CD4-positive, alpha-beta T cell treated with Interleukin-21 for 1 hour (primary cell): ENCODE measurements at regions not wholly inside any gene's neighbourhood (a gene's known extent, or its start where the extent isn't known, plus 50 kb on each side); places are given as distances from the start of the nearest gene placed in this dataset.

Experiments
- DNase-seq: peaks from one replicate; pipeline ENCODE4 v3.0.0-alpha.2; 2020

- DNase-seq, result no peak
These were observed 128.3 kb upstream of the MYOCD start for GRCh38 chr17:12537436-12537835.

DNA sequence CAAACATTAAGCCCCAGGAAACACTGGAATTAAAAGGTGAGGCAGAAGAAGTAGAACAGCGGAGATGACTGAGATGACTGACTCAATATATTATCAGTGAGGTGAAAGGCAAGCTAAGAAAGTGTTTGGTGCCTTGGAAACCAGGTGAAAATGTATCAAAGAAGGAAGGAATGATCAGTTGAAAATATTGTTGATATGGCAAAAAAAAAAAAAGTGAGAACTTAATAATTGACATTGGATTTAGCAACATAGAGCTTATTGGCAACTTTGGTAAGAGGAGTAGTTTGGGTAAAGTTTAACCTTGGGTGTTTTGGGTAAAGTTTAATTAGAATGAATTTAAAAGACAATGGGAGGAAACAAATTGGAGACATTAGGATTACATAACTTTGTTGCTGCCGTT is 127.7 kb upstream of the MYOCD start:
- DNase-seq, result no peak

GRCh38 chr17:12545877-12546513 is 119.7 kb upstream of the MYOCD start:
- no peak for DNase-seq

GRCh38 chr17:12546983-12547382 is 118.7 kb upstream of the MYOCD start:
- DNase-seq, result no peak

- DNase-seq, result no peak
These were observed 117.9 kb upstream of the MYOCD start for GRCh38 chr17:12547831-12548230.

DNA sequence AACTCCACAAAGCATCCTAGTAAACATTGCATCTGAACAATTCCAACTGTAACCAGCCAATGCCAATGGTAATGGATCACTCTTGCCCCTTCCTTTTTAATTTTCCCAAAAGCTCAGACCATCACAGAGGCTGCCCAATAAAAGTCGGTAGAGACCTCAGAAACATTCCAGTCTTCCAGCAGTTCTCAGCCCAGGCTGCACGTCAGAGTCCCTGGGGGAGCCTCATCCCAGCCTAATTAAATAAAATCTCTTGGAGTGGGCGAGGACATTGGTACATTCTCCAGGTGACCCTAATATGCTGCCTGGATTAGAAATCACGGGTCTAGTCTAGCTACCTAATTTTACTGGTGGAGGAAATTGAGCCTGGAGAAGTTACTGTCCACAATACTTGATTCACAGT is 117.1 kb upstream of the MYOCD start:
- DNase-seq, result no peak

DNA sequence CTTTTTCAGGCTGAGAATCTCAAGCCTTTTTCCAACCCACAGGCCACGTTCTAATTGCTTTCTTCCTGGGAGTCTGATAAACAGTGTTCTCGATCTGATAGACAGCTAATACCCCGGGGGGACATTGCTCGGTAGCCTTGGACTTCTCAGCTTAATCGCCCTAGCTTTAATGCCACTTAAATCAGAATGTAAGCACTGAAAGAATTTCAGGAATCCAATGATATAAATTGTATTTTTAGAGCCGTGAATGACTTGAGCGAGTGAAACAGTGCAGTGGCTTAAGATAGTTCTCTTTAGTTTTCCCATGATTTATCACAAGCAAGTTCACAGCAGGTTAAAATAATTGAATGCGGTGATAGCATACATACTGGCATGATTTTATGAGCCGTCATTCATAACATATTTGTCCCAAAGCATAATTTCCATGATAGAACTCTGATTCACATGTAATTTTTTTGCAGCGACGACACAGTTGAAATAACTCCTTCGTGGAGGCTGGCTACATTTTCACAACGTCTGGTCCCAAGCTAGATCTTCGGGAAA is 116.1 kb upstream of the MYOCD start:
- no peak for DNase-seq

DNA sequence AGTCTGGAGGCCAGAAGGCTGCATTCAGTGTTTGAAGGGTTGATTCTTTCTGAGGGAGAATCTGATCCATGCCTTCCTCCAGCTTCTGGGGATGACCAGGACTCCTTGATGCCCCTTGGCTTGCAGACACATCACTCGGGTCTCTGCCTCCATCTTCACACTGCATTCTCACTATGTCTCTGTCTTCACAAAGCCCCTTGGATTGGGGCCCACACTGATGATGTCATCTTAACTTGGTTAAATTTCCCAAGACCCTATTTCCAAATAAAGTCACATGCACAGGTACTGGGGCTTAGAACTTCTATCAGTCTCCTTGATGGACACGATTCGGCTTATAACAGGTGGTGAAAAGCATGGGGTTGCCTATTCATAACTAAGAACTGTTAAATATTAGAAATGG is 112.1 kb upstream of the MYOCD start:
- DNase-seq, result no peak

- no peak for DNase-seq
These were observed 111.4 kb upstream of the MYOCD start for GRCh38 chr17:12554251-12554650.

DNA sequence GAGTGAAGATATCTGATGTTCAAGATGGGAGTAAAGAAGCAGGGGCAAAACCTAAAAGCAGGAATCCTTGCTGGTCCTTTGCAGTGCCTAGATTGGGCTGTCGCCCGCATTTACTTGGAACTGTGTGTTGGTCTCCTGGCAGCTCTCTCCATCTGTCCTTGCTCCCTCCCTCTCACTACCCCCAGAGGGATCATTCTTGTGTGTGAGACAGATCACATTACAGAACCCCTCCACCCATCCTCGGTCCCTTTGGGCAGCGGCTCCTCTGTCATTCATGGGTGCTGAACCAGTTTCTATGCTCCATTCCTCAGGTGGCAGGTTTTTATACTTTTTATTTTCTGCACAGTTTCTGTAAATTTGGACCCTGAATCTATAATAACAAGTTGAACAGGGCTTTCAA is 99.4 kb upstream of the MYOCD start:
- no peak for DNase-seq

GRCh38 chr17:12567077-12568053 is 98.3 kb upstream of the MYOCD start:
- DNase-seq, result no peak

DNA sequence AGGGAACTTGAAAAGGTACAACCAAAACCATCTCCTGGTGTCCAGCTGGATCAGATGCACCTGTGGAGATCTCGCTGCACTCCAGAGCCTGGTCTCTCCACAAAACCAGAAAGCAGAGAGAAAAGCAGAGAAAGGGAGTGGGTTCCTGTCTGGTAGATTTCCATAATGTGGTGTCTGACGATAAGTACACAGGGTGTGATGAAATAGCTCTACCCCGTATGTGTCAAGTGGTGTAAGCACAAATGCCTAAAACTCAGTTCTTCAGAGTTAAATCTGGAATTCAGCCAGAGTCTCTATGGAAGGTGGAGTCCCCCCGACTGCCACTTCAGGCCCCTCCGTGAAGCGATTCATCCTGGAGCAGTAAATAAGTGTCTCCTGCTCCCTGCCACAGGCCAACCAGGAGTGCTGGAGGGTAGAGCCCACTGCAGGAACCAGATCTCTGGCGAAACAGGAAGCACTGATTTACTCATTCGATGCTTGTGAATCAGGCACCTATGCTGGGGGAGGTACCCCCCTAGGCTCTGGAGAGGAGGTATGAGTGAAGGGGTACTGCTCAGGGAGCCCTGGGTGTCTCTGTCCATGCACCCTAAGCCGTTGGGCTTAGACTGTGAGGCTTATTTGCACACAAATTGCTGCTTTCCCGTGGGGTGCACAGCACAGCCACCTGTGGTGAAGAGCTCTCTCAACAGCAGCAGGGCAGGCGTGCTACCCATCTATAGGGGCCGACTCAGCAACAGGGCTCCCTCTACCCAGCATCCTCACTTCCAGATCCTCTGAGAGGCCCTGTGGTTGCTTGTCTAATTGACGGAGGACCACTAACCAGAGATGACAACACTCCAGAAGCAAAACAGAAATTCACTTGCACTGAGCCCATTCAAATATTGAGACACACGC is 97.1 kb upstream of the MYOCD start:
- DNase-seq, result no peak

DNA sequence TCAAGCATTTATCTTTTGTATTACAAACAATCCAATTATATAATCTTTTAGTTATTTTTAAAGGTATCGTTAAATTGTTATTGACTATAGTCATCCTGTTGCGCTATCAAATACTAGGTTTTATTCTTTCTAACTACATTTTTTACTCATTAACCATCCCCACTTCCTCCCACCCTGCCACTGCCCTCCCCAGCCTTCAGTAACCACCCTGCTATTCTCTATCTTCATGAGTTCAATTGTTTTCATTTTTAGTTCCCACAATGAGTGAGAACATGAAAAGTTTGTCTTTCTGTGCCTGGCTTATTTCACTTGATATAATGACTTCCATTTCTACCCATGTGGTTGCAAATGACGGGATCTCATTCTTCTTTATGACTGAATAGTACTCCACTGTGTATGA is 94.1 kb upstream of the MYOCD start:
- DNase-seq, result no peak

- no peak for DNase-seq
These were observed 91.2 kb upstream of the MYOCD start for GRCh38 chr17:12574525-12574924.

- no peak for DNase-seq
These were observed 90.0 kb upstream of the MYOCD start for GRCh38 chr17:12575641-12576040.

- no peak for DNase-seq
These were observed 86.4 kb upstream of the MYOCD start for GRCh38 chr17:12579288-12579687.

DNA sequence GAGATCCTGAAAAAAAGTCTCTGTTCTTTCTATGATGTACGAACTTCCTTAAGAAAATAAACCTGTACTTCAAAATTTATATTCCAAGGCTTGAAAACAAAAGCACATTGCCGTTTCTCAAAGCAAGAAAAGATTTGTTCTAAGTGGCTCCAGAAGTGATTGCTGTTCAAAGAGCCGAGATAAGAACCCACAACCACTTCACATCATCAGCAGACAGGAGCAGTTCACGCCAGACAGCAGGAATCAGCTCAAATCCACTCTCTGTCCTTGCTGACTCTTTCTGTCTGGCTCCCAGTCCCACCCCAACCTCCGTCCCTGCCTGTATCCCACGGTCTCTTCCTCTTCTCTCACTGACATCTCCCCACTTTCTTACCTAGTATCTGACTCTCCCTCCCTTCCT is 85.0 kb upstream of the MYOCD start:
- no peak for DNase-seq

DNA sequence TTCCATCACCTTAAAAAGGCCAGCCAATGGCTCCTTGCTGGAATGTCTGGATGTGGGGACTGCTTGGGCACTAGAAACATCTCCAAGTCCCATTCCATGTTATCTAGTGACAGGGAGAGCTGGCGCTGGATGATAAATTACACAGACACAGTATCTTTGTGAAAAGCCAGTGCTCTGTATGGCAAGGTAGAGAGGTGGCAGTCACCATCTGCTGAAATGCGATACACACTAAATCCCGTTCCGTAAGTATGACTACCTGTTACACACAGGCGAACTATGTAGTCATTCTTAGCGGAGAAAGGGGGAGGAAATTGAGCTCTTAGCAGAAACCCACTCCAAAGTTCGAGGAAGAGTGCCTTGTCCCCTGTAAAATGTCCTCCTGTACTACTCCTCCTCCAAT is 81.0 kb upstream of the MYOCD start:
- DNase-seq, result no peak

DNA sequence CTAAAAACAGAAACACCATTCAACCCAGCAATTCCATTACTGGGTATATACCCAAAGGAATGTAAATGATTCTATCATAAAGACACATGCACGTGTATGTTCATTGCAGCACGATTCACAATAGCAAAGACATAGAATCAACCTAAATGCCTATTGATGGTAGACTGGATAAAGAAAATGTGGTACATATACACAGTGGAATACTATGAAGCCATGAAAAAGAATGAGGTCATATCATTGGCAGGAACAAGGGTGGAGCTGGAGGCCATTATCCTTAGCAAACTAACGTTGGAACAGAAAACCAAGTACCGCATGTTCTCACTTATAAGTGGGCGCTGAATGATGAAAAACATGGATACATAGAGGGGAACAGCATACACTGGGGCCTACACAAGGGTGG is 77.2 kb upstream of the MYOCD start:
- DNase-seq, result no peak

GRCh38 chr17:12590417-12590816 is 75.3 kb upstream of the MYOCD start:
- DNase-seq, result no peak

DNA sequence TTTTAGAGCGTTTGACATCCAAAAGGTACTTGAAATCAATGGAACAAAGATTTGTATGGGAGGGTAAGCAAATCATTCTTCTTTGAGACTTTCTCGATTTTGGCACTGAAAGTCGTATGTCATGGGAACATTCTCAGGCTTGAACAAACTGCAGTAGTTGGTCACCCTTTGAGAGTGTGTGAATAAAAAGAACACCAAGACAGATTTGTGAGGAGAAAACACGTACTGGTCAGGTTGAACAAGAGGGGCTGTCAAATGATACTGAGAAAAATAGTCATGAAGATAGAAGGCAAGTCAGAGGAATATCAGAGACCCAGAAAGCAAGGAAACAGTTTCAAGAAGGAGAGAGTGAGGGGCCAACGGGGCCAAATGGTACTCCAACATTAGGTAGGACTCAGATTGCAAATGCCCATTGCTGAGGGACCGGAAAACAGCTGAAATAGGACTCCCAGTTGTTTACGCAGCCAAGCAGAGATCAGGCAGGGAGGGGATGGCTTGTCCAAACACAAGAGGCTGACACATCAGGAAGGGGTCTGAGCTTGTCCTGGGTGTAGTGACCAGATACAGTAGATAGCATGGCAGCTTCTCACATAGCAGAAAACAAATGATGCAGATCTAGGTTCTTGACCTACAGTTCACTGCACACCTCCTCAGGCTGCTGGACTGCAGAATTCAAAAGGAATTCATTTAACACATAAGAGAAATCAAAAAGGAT is 74.5 kb upstream of the MYOCD start:
- no peak for DNase-seq

DNA sequence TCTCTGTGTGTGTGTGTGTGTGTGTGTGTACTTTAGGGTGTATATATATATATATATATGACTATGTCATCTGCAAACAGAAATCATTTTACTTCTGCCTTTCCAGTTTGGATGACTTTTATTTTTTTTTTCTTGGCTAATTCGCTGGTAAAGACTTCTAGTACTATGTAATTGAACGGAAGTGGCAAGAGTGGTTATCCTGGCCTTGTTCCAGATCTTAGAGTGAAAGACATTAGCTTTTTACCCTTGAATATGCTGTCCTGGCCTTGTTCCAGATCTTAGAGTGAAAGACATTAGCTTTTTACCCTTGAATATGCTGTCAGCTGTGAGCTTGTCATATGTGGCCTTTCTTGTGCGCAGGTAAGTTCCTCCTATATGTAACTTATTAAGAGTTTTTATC is 72.7 kb upstream of the MYOCD start:
- no peak for DNase-seq
